ENCODE measurements at regions not wholly inside any gene's neighbourhood (a gene's known extent, or its start where the extent isn't known, plus 50 kb on each side); places are given as distances from the start of the nearest gene placed in this dataset.

GRCh38 chr1:106492880-106493279 lies 563.6 kb upstream of the PRMT6 start:
- FAIRE-seq, result no peak
- SMC1A ChIA-PET (ENCODE audit: uncharacterized antibody, unreplicated experiment), result interaction anchor here (0.6 to 1.7 kb wide), 3 partner anchors 8 to 1158 kb away, joined by 3 read pairs; no protein-coding TSS in a partner anchor
- CTCF ChIA-PET, result no interaction called here
- H4K20me1 ChIP-seq (ENCODE audit: control insufficient read depth, insufficient read depth), result no peaks in the 10 kb centered on the region
- no peak overlapping the region for H3K4me2 ChIP-seq (ENCODE audit: control insufficient read depth, insufficient read depth)
- H3K9ac ChIP-seq (ENCODE audit: control insufficient read depth, insufficient read depth, low read length), result no peak overlapping the region
- RAD21 ChIA-PET (ENCODE audit: unreplicated experiment), result no interaction called here
- no peak overlapping the region for H3K4me3 ChIP-seq
- POLR2A ChIA-PET, result no interaction called here
- no peaks in the 10 kb centered on the region for H3K27me3 ChIP-seq (replicated peaks in 1 of 2; ENCODE audit: control insufficient read depth in 2 of 2, insufficient read depth in 2 of 2, low read length in 1 of 2)
- H3K4me1 ChIP-seq (ENCODE audit: control insufficient read depth, insufficient read depth, low read length), result no peaks in the 10 kb centered on the region
- BruUV-seq (replicated peaks), result no TSS peak
- H3K27ac ChIP-seq (ENCODE audit: control insufficient read depth, insufficient read depth), result no peak overlapping the region
- peak; percentile 27; the same call in 1 of the 3 replicates for ATAC-seq
- intact Hi-C loops (cut with micrococcal nuclease; ENCODE audit: unreplicated experiment) (no loop called here), in situ Hi-C loops (cut with MboI) (no loop called here)
- H3K79me2 ChIP-seq (ENCODE audit: control insufficient read depth, insufficient read depth, low read length), result no peaks in the 10 kb centered on the region
- H3K36me3 ChIP-seq (ENCODE audit: control insufficient read depth in 2 of 2, insufficient read depth in 2 of 2, low read length in 1 of 2), result no peaks in the 10 kb centered on the region
- 14% methylated on average over 4 of the region's 4 CpGs for WGBS (ENCODE audit: insufficient coverage, insufficient replicate concordance, low lambda C conversion rate, missing lambda C conversion rate)
- no peak for DNase-seq (ENCODE audit: low read depth, low spot score)
- H3K9me3 ChIP-seq (replicated peaks; ENCODE audit: control insufficient read depth, insufficient read depth, low read length), result no peaks in the 10 kb centered on the region
- H2AFZ ChIP-seq (ENCODE audit: control insufficient read depth, low read depth, low read length), result no peak overlapping the region
- no peak for TF ChIP-seq IRF5 (IDR thresholded peaks at IDR 0.05; ENCODE audit: borderline replicate concordance)
- TF ChIP-seq HCFC1 (IDR thresholded peaks at IDR 0.05; ENCODE audit: low read length), result no peak
- TF ChIP-seq CTCF (IDR thresholded peaks at IDR 0.05 in 2 of 3, conservative IDR thresholded peaks at IDR 0.05 in 1 of 3; ENCODE audit: control insufficient read depth in 2 of 3, extremely low read depth in 1 of 3, insufficient read depth in 1 of 3, low read depth in 3 of 3, low read length in 3 of 3), result no peak
- no peak for TF ChIP-seq ZBTB11 (CRISPR knock-in tag; IDR thresholded peaks at IDR 0.05)
- TF ChIP-seq IRF3 (IDR thresholded peaks at IDR 0.05), result no peak
- TF ChIP-seq SP1 (IDR thresholded peaks at IDR 0.05; ENCODE audit: low read depth, low read length), result no peak
- no peak for TF ChIP-seq ATF7 (IDR thresholded peaks at IDR 0.05; ENCODE audit: low read depth)
- no peak for TF ChIP-seq IKZF1 (conservative IDR thresholded peaks at IDR 0.05)
- no peak for TF ChIP-seq ZNF687 (IDR thresholded peaks at IDR 0.05)
- no peak for TF ChIP-seq RUNX3 (IDR thresholded peaks at IDR 0.05; ENCODE audit: low read length)
- TF ChIP-seq HDGF (IDR thresholded peaks at IDR 0.05), result no peak
- TF ChIP-seq POLR2AphosphoS2 (IDR thresholded peaks at IDR 0.05; ENCODE audit: low read depth, low read length), result no peak
- TF ChIP-seq ZNF384 (IDR thresholded peaks at IDR 0.05; ENCODE audit: borderline replicate concordance, low read depth, low read length), result no peak

Measured in GM12878 (cell line).